ENCODE measurements at regions not wholly inside any gene's neighbourhood (a gene's known extent, or its start where the extent isn't known, plus 50 kb on each side); places are given as distances from the start of the nearest gene placed in this dataset.
"Not testable (repeated sequence)": the region's sequence is repeated elsewhere in the genome, so short reads cannot be mapped to it uniquely, and the experiment has no call there.

GRCh38 chr10:18879284-18879683, 169.3 kb upstream of the MALRD1 start:
- H3K4me1 ChIP-seq, result no peaks in the 10 kb centered on the region
- no peak overlapping the region for H3K4me3 ChIP-seq
- peaks cover 0 to 4% (median 0%) of the 10 kb centered on the region in 12 donors for H3K9me3 ChIP-seq
- WGBS, 4 donors, result 77 to 85% (median 81%) methylated on average over 2 of the region's 2 CpGs
- intact Hi-C loops (cut with DNase I), result no loop called here
- DNase-seq (no peak), ATAC-seq (no peak)
- no peak overlapping the region for H3K27ac ChIP-seq
- H3K36me3 ChIP-seq, result no peaks in the 10 kb centered on the region
- TF ChIP-seq CTCF (IDR thresholded peaks at IDR 0.05) (no peak), POLR2A (IDR thresholded peaks at IDR 0.05) (no peak)
- no peaks in the 10 kb centered on the region for H3K27me3 ChIP-seq

- Histone ChIP-seq H3K27me3 (no peaks in the 10 kb centered on the region), H3K4me1 (no peaks in the 10 kb centered on the region), H3K27ac (no peak overlapping the region), H3K4me3 (no peak overlapping the region), H3K9me3 (peaks cover 0 to 4% (median 0%) of the 10 kb centered on the region in 12 donors), H3K36me3 (no peaks in the 10 kb centered on the region)
- no peak for DNase-seq
- WGBS, 4 donors, result 60 to 72% (median 67%) methylated on average over 14 to 16 of the region's 16 CpGs
- intact Hi-C loops (cut with DNase I), result no loop called here
- no peak for ATAC-seq
- no peak for TF ChIP-seq CTCF (IDR thresholded peaks at IDR 0.05)
- no peak for TF ChIP-seq POLR2A (IDR thresholded peaks at IDR 0.05)
Measured at GRCh38 chr10:18880530-18880929, 168.1 kb upstream of the MALRD1 start.

GRCh38 chr10:18886102-18886501, 162.5 kb upstream of the MALRD1 start:
- ATAC-seq (no peak), DNase-seq (no peak)
- H3K4me1 ChIP-seq, result no peaks in the 10 kb centered on the region
- H3K4me3 ChIP-seq, result no peak overlapping the region
- H3K27ac ChIP-seq, result no peak overlapping the region
- intact Hi-C loops (cut with DNase I), result no loop called here
- no peak for TF ChIP-seq CTCF (IDR thresholded peaks at IDR 0.05)
- no peak for TF ChIP-seq POLR2A (IDR thresholded peaks at IDR 0.05)
- H3K9me3 ChIP-seq, result no peaks in the 10 kb centered on the region
- H3K27me3 ChIP-seq, result no peaks in the 10 kb centered on the region
- H3K36me3 ChIP-seq, result no peaks in the 10 kb centered on the region
- WGBS, 4 donors, result 76 to 81% (median 78%) methylated on average over 7 of the region's 7 CpGs

- H3K9me3 ChIP-seq, result peaks cover 0 to 14% (median 0%) of the 10 kb centered on the region in 12 donors
- no peaks in the 10 kb centered on the region for H3K36me3 ChIP-seq
- intact Hi-C loops (cut with DNase I), result no loop called here
- TF ChIP-seq CTCF (IDR thresholded peaks at IDR 0.05), result no peak
- TF ChIP-seq POLR2A (IDR thresholded peaks at IDR 0.05), result no peak
- no peak for DNase-seq
- H3K27me3 ChIP-seq, result no peaks in the 10 kb centered on the region
- H3K4me3 ChIP-seq, result no peak overlapping the region
- no peaks in the 10 kb centered on the region for H3K4me1 ChIP-seq
- H3K27ac ChIP-seq, result no peak overlapping the region
- no peak for ATAC-seq
Measured at GRCh38 chr10:18906636-18907035, 142.0 kb upstream of the MALRD1 start.

- not testable (repeated sequence) for DNase-seq
- WGBS, 4 donors, result 76 to 81% (median 79%) methylated on average over 9 of the region's 9 CpGs
Measured at GRCh38 chr10:18917431-18917830, 131.2 kb upstream of the MALRD1 start.

More at GRCh38 chr10:18917431-18917830, 131.2 kb upstream of the MALRD1 start:
- H3K27ac ChIP-seq; H3K27me3 ChIP-seq; H3K4me3 ChIP-seq; H3K36me3 ChIP-seq; H3K9me3 ChIP-seq; ATAC-seq; intact Hi-C loops (cut with DNase I); H3K4me1 ChIP-seq: not testable (repeated sequence)

Data from heart left ventricle (tissue), 16 donors.